Stimulated activated naive CD8-positive, alpha-beta T cell treated with anti-CD3 and anti-CD28 coated beads, Interleukin-15, Interleukin-2, amounts not matched to agents 100 U/mL and 50 U/mL, for 24 hours (primary cell): ENCODE measurements at regions not wholly inside any gene's neighbourhood (a gene's known extent, or its start where the extent isn't known, plus 50 kb on each side); places are given as distances from the start of the nearest gene placed in this dataset.
"Not testable (repeated sequence)": the region's sequence is repeated elsewhere in the genome, so short reads cannot be mapped to it uniquely, and the experiment has no call there.

Source experiments
- ATAC-seq: fragments of 150-1000 bp; cut with Tn5 transposase; one replicate; pipeline ENCODE4 v1.10.0; 2021
- DNase-seq: peaks from one replicate; pipeline ENCODE4 v3.0.0; 2021

GRCh38 chr7:29619111-29619510, 55.5 kb downstream of the PRR15 start:
- DNase-seq = no peak
- ATAC-seq = no peak

GRCh38 chr7:29619848-29620555, 56.4 kb downstream of the PRR15 start:
- ATAC-seq = no peak
- no peak for DNase-seq

GRCh38 chr7:29620556-29620930, 56.9 kb downstream of the PRR15 start:
- ATAC-seq = no peak
- DNase-seq = no peak

- no peak for ATAC-seq
- no peak for DNase-seq
These were observed 59.0 kb downstream of the PRR15 start for GRCh38 chr7:29622335-29623265.

- no peak for DNase-seq
- no peak for ATAC-seq
These were observed 60.3 kb downstream of the PRR15 start for GRCh38 chr7:29623973-29624372.

- DNase-seq (no peak), ATAC-seq (no peak)
These were observed 63.1 kb downstream of the PRR15 start for GRCh38 chr7:29626730-29627129.

GRCh38 chr7:29627631-29628030, 64.0 kb downstream of the PRR15 start:
- ATAC-seq (no peak), DNase-seq (no peak)

- ATAC-seq = no peak
- no peak for DNase-seq
These were observed 65.9 kb downstream of the PRR15 start for GRCh38 chr7:29629507-29629906.

- DNase-seq, ATAC-seq: not testable (repeated sequence)
These were observed 71.7 kb downstream of the PRR15 start for GRCh38 chr7:29635067-29636008.

- no peak for DNase-seq
- ATAC-seq = no peak
These were observed 72.3 kb downstream of the PRR15 start for GRCh38 chr7:29636009-29636351.

GRCh38 chr7:29637374-29637773, 73.7 kb downstream of the PRR15 start:
- DNase-seq (no peak), ATAC-seq (no peak)

- DNase-seq, ATAC-seq: not testable (repeated sequence)
These were observed 75.2 kb downstream of the PRR15 start for GRCh38 chr7:29638841-29639240.

GRCh38 chr7:29639386-29639785, 75.8 kb downstream of the PRR15 start:
- no peak for DNase-seq
- ATAC-seq = no peak

- ATAC-seq (no peak), DNase-seq (no peak)
These were observed 76.4 kb downstream of the PRR15 start for GRCh38 chr7:29639886-29640595.

- no peak for DNase-seq
- no peak for ATAC-seq
These were observed 78.0 kb downstream of the PRR15 start for GRCh38 chr7:29641651-29642050.

- DNase-seq = no peak
- ATAC-seq = no peak
These were observed 79.0 kb downstream of the PRR15 start for GRCh38 chr7:29642494-29643155.

GRCh38 chr7:29646116-29646515, 82.5 kb downstream of the PRR15 start:
- ATAC-seq, DNase-seq: not testable (repeated sequence)

- ATAC-seq = no peak
These were observed 83.5 kb downstream of the PRR15 start for GRCh38 chr7:29647020-29647654.

GRCh38 chr7:29647691-29648210, 84.1 kb downstream of the PRR15 start:
- DNase-seq, ATAC-seq: not testable (repeated sequence)

More at GRCh38 chr7:29647020-29647654, 83.5 kb downstream of the PRR15 start:
- no peak for DNase-seq

GRCh38 chr7:29649028-29649716, 85.5 kb downstream of the PRR15 start:
- DNase-seq (no peak), ATAC-seq (no peak)
